IMR-90 (cell line): ENCODE measurements at regions not wholly inside any gene's neighbourhood (a gene's known extent, or its start where the extent isn't known, plus 50 kb on each side); places are given as distances from the start of the nearest gene placed in this dataset.

Source experiments
- ATAC-seq: fragments of 200-7000 bp; cut with Tn5 transposase; 2 replicates; pipeline ENCODE4 v1.9.1; 2020; ENCODE audit warnings: low read depth, mild to moderate bottlenecking, moderate library complexity
- BruUV-seq: library from RNA; stranded (reverse); fragments of 400-500 nt; replicated peaks from 2 replicates; lab custom pipeline; 2021; lab: Mats Ljungman, UMichigan
- CTCF ChIA-PET: fragments of 300-600 bp; formaldehyde crosslinking; extraction: SDS; loops from one replicate; lab custom pipeline; 2021; ENCODE audit warnings: antibody characterized with exemption; lab: Yijun Ruan, JAX
- POLR2A ChIA-PET: fragments of 300-600 bp; sonication (Branson Sonifier 250); formaldehyde crosslinking; loops from one replicate; lab custom pipeline; 2022; ENCODE audit warnings: antibody characterized with exemption; ENCODE audit not compliant: unreplicated experiment; lab: Charles Lee
- DNase-seq: peaks from one replicate; pipeline ENCODE4 v3.0.0; 2013
- H2AFZ ChIP-seq: replicated peaks from 2 replicates; pipeline ENCODE3; 2013; ENCODE audit warnings: low read length, mild to moderate bottlenecking; ENCODE audit not compliant: poor library complexity
- H2AK5ac ChIP-seq: 2 replicates; pipeline ENCODE4 v1.6.1; 2013; ENCODE audit warnings: low read depth, low read length, inconsistent platforms
- H2AK9ac ChIP-seq: replicated peaks from 2 replicates; pipeline ENCODE3; 2013; ENCODE audit warnings: mild to moderate bottlenecking, low read depth, low read length, moderate library complexity; ENCODE audit not compliant: poor library complexity
- H2BK120ac ChIP-seq: 2 replicates; pipeline ENCODE4 v1.6.1; 2013; ENCODE audit warnings: low read depth, low read length, inconsistent platforms
- H2BK15ac ChIP-seq: 3 replicates; pipeline ENCODE4 v1.6.1; 2013; ENCODE audit warnings: low read depth, low read length, inconsistent platforms
- H2BK20ac ChIP-seq: 2 replicates; pipeline ENCODE4 v1.6.1; 2013; ENCODE audit warnings: low read depth, mild to moderate bottlenecking, inconsistent platforms, low read length, moderate library complexity
- H2BK5ac ChIP-seq: 2 replicates; pipeline ENCODE4 v1.6.1; 2013; ENCODE audit warnings: mild to moderate bottlenecking, low read depth, low read length, inconsistent platforms; ENCODE audit not compliant: poor library complexity, severe bottlenecking
- H3K14ac ChIP-seq: replicated peaks from 2 replicates; pipeline ENCODE4 v1.6.1; 2013; ENCODE audit warnings: low read depth, low read length, inconsistent platforms
- H3K18ac ChIP-seq: 2 replicates; pipeline ENCODE4 v1.6.1; 2013; ENCODE audit warnings: low read depth, low read length, control low read depth
- H3K23ac ChIP-seq: 2 replicates; pipeline ENCODE4 v1.6.1; 2013; ENCODE audit warnings: low read depth, low read length, inconsistent platforms
- H3K27ac ChIP-seq: 2 replicates; pipeline ENCODE4 v1.5.1; 2013; ENCODE audit warnings: mild to moderate bottlenecking, control low read depth, low read length; ENCODE audit not compliant: insufficient read depth
- H3K27me3 ChIP-seq: 2 replicates; pipeline ENCODE4 v1.6.1; 2013; ENCODE audit warnings: low read length; ENCODE audit not compliant: control insufficient read depth, insufficient read depth
- H3K36me3 ChIP-seq: 2 replicates; pipeline ENCODE4 v1.6.1; 2013; ENCODE audit warnings: low read length, mixed read lengths; ENCODE audit not compliant: control insufficient read depth, insufficient read depth
- H3K4ac ChIP-seq: 2 replicates; pipeline ENCODE4 v1.6.1; 2013; ENCODE audit warnings: low read depth, low read length, inconsistent platforms
- H3K4me1 ChIP-seq: 2 replicates; pipeline ENCODE4 v1.6.1; 2013; ENCODE audit warnings: low read length, mixed read lengths; ENCODE audit not compliant: control insufficient read depth, insufficient read depth
- H3K4me2 ChIP-seq: 2 replicates; pipeline ENCODE4 v1.6.1; 2013; ENCODE audit warnings: low read depth, mild to moderate bottlenecking, control low read depth, low read length, moderate library complexity
- H3K4me3 ChIP-seq: 2 replicates; pipeline ENCODE4 v1.5.1; 2013; ENCODE audit warnings: low read depth, mild to moderate bottlenecking, control low read depth, low read length, moderate library complexity; ENCODE audit not compliant: insufficient read depth
- H3K56ac ChIP-seq: 2 replicates; pipeline ENCODE4 v1.6.1; 2013; ENCODE audit warnings: low read length, inconsistent platforms; ENCODE audit not compliant: insufficient read depth; ENCODE audit errors: extremely low read depth
- H3K79me1 ChIP-seq, 2 experiments: 2 replicates each; pipeline ENCODE4 v1.6.1; 2013; ENCODE audit warnings: low read length in 2 of 2, inconsistent platforms in 1 of 2, low read depth in 1 of 2
- H3K9ac ChIP-seq: 2 replicates; pipeline ENCODE4 v1.6.1; 2013; ENCODE audit warnings: low read depth, low read length, control low read depth
- H3K9me1 ChIP-seq: 2 replicates; pipeline ENCODE4 v1.6.1; 2013; ENCODE audit warnings: low read length, inconsistent platforms; ENCODE audit not compliant: insufficient read depth
- H3K9me3 ChIP-seq: 2 replicates; pipeline ENCODE4 v1.6.1; 2013; ENCODE audit warnings: low read length; ENCODE audit not compliant: control insufficient read depth, insufficient read depth
- H4K20me1 ChIP-seq: 2 replicates; pipeline ENCODE4 v1.6.1; 2013; ENCODE audit warnings: low read length, inconsistent platforms; ENCODE audit not compliant: insufficient read depth
- H4K5ac ChIP-seq: 2 replicates; pipeline ENCODE4 v1.6.1; 2013; ENCODE audit warnings: mild to moderate bottlenecking, low read depth, low read length, control low read depth
- H4K8ac ChIP-seq, 2 experiments: 2 replicates each; pipeline ENCODE4 v1.6.1; 2013; ENCODE audit warnings: low read depth in 2 of 2, low read length in 2 of 2, control low read depth in 1 of 2, inconsistent platforms in 1 of 2
- H4K91ac ChIP-seq: 2 replicates; pipeline ENCODE4 v1.6.1; 2013; ENCODE audit warnings: low read depth, low read length, inconsistent platforms; ENCODE audit not compliant: insufficient read depth
- CHD1 ChIP-seq: IDR thresholded peaks from 2 replicates; pipeline ENCODE4 v1.6.1; 2012; ENCODE audit warnings: low read depth, low read length, improper control_type of control experiment
- ELK1 ChIP-seq: fragments of 150-350 bp; IDR thresholded peaks from 2 replicates; pipeline ENCODE4 v1.6.1; 2016; ENCODE audit warnings: low read depth, mild to moderate bottlenecking, low read length, moderate library complexity, borderline replicate concordance
- FOS ChIP-seq: fragments of 150-350 bp; IDR thresholded peaks from 2 replicates; pipeline ENCODE4 v1.6.1; 2016; ENCODE audit warnings: low read depth, low read length
- MAFK ChIP-seq: IDR thresholded peaks from 2 replicates; pipeline ENCODE4 v1.6.1; 2012; ENCODE audit warnings: low read depth, low read length, improper control_type of control experiment
- MAZ ChIP-seq: IDR thresholded peaks from 2 replicates; pipeline ENCODE4 v1.6.1; 2012; ENCODE audit warnings: low read depth, mild to moderate bottlenecking, low read length, improper control_type of control experiment, moderate library complexity, borderline replicate concordance
- MXI1 ChIP-seq: IDR thresholded peaks from 2 replicates; pipeline ENCODE4 v1.6.1; 2012; ENCODE audit warnings: low read depth, mild to moderate bottlenecking, low read length, moderate library complexity, borderline replicate concordance
- NFE2L2 ChIP-seq: fragments of 150-350 bp; IDR thresholded peaks from 2 replicates; pipeline ENCODE4 v1.6.1; 2016; ENCODE audit warnings: low read depth, mild to moderate bottlenecking, low read length
- POLR2A ChIP-seq: IDR thresholded peaks from 2 replicates; pipeline ENCODE4 v1.6.1; 2012; ENCODE audit warnings: mild to moderate bottlenecking, low read depth, low read length
- RCOR1 ChIP-seq: IDR thresholded peaks from 2 replicates; pipeline ENCODE4 v1.6.1; 2012; ENCODE audit warnings: mild to moderate bottlenecking, low read length, improper control_type of control experiment; ENCODE audit not compliant: insufficient replicate concordance
- RFX5 ChIP-seq: IDR thresholded peaks from 2 replicates; pipeline ENCODE4 v1.8.0; 2012; ENCODE audit warnings: low read depth, mild to moderate bottlenecking, low read length, moderate library complexity
- SMC3 ChIP-seq: fragments of 150-350 bp; IDR thresholded peaks from 2 replicates; pipeline ENCODE4 v1.6.1; 2016; ENCODE audit warnings: low read depth, mild to moderate bottlenecking, antibody characterized with exemption, low read length, moderate library complexity
- USF2 ChIP-seq: fragments of 150-350 bp; IDR thresholded peaks from 2 replicates; pipeline ENCODE4 v1.6.1; 2017; ENCODE audit warnings: mild to moderate bottlenecking, antibody characterized with exemption, low read length, low read depth
- WGBS, 2 experiments: methylation state at CpG; one replicate each; pipeline versions ENCODE4 v1.1.5 to v1.1.7; 2013; ENCODE audit warnings: missing lambda C conversion rate in 2 of 2; ENCODE audit not compliant: insufficient read length in 1 of 2; ENCODE audit errors: extremely low coverage in 2 of 2; 5-methylcytosine and 5-hydroxymethylcytosine counted together
- dilution Hi-C: fragments of 300-500 bp; cut with HindIII; formaldehyde crosslinking; loops from one replicate; pipeline ENCODE4 v1.14.3; 2018; ENCODE audit warnings: low sequenced_read_pairs; ENCODE audit not compliant: unreplicated experiment
- in situ Hi-C: fragments of 300-500 bp; cut with MboI; formaldehyde crosslinking; loops from 3 replicates; pipeline ENCODE4 v1.14.3; 2019; ENCODE audit warnings: low sequenced_read_pairs, inconsistent platforms, mixed read lengths
- intact Hi-C: fragments of 100-400 bp; cut with micrococcal nuclease; formaldehyde crosslinking; loops from 2 replicates; pipeline ENCODE4 v1.10.0; 2022
- TF ChIP-seq, protein P1 (sequence below): conservative IDR thresholded peaks from 2 replicates; pipeline ENCODE4 v1.5.1; 2012; ENCODE audit warnings: mild to moderate bottlenecking, low read depth, low read length, improper control_type of control experiment

- POLR2A ChIA-PET: no interaction called here
- DNase-seq: no peak
- Histone ChIP-seq H2BK120ac (no peak overlapping the region), H2BK15ac (no peak overlapping the region), H2AK9ac (no peak overlapping the region), H3K18ac (no peak overlapping the region), H4K8ac (no peak overlapping the region), H3K36me3 (no peaks in the 10 kb centered on the region), H2BK5ac (no peak overlapping the region), H3K79me1 (no peaks in the 10 kb centered on the region), H4K91ac (no peak overlapping the region), H4K20me1 (no peaks in the 10 kb centered on the region), H3K14ac (no peak overlapping the region), H2BK20ac (no peak overlapping the region), H3K23ac (no peak overlapping the region), H3K4me1 (no peaks in the 10 kb centered on the region), H3K9me1 (no peaks in the 10 kb centered on the region), H2AFZ (no peak overlapping the region), H3K27ac (no peak overlapping the region), H3K27me3 (peaks cover 35% of the 10 kb centered on the region), H3K9me3 (no peaks in the 10 kb centered on the region; the same call in none of the 2 replicates), H3K4me2 (no peak overlapping the region), H3K56ac (no peak overlapping the region), H3K4ac (no peak overlapping the region), H3K9ac (no peak overlapping the region), H4K5ac (no peak overlapping the region), H2AK5ac (no peak overlapping the region), H3K4me3 (no peak overlapping the region)
- no CpG with 5 or more reads among the region's 7 CpGs for WGBS, 2 experiments
- intact Hi-C loops (no loop called here), in situ Hi-C loops (no loop called here), dilution Hi-C loops (no loop called here)
- ATAC-seq: no peak
- BruUV-seq: no TSS peak
- TF ChIP-seq USF2 (no peak), NFE2L2 (no peak), ELK1 (no peak), RFX5 (no peak), MAZ (no peak), RCOR1 (no peak), POLR2A (no peak), CHD1 (no peak), MAFK (no peak), FOS (no peak), MXI1 (no peak), SMC3 (no peak)
- TF ChIP-seq, protein P1, sequence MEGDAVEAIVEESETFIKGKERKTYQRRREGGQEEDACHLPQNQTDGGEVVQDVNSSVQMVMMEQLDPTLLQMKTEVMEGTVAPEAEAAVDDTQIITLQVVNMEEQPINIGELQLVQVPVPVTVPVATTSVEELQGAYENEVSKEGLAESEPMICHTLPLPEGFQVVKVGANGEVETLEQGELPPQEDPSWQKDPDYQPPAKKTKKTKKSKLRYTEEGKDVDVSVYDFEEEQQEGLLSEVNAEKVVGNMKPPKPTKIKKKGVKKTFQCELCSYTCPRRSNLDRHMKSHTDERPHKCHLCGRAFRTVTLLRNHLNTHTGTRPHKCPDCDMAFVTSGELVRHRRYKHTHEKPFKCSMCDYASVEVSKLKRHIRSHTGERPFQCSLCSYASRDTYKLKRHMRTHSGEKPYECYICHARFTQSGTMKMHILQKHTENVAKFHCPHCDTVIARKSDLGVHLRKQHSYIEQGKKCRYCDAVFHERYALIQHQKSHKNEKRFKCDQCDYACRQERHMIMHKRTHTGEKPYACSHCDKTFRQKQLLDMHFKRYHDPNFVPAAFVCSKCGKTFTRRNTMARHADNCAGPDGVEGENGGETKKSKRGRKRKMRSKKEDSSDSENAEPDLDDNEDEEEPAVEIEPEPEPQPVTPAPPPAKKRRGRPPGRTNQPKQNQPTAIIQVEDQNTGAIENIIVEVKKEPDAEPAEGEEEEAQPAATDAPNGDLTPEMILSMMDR: no peak
- CTCF ChIA-PET: no interaction called here
Measured at GRCh38 chrX:40479777-40480318, 100.9 kb upstream of the ATP6AP2 start.
